Fibroblast of skin of right quadriceps (primary cell): ENCODE measurements at regions not wholly inside any gene's neighbourhood (a gene's known extent, or its start where the extent isn't known, plus 50 kb on each side); places are given as distances from the start of the nearest gene placed in this dataset.
A peak's percentile ranks its signal among the peaks of the same experiment; 100 is the strongest.

Experiments
- DNase-seq: peaks from one replicate; pipeline ENCODE4 v3.0.0-alpha.2; 2013

- no peak for DNase-seq
Observed at GRCh38 chr2:221016551-221016950, 555.6 kb downstream of the EPHA4 start.

DNA sequence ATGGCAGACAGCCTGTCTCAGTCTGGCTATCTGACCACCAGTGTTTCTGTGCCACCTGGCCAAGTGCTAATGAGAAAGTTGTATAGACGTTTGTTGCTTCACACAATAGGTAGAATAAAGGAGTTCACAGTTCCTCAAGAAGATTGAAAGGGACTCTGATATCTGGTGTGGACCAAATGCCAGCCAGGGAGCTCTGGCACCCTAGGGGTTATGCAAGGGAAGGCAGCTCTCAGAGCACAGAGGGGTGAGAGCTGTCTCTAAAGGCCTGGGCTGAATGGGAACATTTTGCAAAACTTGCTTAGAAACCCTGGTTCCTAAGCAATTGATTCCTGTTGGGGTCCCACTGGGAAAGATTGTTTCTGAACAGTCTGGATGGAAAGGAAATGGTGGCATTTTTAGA lies 553.8 kb downstream of the EPHA4 start:
- DNase-seq = no peak

DNA sequence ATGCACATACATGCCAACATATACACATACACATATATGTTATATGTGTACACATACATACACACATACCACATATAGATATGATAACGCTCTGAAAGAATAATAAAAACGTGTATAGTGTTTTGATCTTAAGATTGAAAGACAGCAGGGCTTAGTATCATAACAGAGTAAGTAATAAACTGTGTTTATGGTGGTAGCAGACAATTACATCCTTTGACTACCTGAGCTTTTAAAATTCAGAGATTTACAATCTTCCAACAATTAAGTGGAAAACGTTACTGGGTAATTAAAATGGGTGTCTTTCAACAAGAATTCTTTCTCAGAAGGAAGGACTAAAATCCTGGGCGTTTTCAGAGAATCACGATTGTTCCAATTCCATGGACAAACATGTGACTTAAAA lies 552.4 kb downstream of the EPHA4 start:
- no peak for DNase-seq

DNA sequence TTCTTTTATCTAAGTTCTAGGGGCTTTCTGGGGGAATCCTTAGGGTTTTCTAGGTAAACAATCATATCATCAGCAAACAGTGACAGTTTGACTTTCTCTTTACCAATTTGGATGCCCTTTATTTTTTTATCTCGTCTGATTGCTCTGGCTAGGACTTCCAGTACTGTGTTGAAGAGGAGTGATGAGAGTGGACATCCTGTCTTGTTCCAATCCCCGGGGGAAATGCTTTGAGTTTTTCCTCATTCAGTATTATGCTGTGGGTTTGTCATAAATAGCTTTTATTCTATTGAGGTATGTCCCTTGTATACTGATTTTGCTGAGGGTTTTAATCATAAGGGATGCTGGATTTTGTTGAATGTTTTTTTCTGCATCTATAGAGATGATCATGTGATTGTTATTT lies 549.5 kb downstream of the EPHA4 start:
- no peak for DNase-seq

GRCh38 chr2:221025398-221025797 lies 546.7 kb downstream of the EPHA4 start:
- no peak for DNase-seq

DNA sequence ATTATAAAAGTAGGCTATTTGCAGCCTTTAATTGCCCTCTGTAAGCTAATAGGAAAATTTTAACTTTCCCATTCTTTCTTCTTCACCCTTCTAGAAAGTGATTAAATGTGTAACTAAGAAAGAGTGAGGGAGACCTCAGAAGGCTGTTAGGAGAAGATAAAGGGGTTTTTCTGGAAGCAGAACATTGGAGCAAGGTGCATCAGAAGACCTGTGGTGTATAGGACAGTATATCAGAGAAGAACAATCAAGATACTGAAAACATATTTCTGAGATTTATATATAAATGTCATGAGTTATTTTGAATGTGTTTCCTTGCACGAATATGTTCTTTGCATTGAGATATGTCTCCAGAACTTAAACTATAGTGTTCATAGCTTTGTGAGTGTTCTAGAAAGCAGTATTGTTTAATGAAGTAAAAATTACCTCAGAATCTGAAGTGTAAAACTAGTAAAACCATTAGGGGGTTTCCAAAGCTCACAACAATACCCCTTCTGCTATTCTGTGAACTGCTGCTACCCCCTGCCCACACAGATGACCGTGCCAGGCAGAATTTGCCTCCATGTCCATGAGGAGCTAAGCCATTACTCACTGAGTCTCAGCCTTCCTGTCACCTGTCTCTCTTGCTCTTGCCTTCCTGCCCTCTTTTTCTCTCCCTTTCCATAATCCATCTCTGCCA lies 537.9 kb downstream of the EPHA4 start:
- DNase-seq = no peak

DNA sequence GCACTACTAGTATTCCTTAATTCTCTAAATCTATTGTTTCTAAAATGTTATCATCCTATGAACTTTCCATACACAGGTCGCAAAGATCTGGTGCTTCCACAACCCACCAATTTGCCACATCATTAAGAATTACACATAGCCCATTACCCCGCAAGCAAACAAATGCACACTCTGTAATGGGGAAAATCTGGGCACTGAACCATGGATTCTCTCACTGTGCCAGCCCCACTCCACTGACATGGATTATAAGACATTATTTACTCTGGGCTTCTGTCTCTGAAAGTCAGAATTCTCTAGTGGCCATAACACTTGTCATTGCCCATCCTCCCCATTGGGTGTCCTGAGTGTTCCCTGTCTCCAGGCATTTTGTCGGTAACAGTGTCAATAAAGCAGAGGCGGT lies 537.1 kb downstream of the EPHA4 start:
- DNase-seq = no peak

DNA sequence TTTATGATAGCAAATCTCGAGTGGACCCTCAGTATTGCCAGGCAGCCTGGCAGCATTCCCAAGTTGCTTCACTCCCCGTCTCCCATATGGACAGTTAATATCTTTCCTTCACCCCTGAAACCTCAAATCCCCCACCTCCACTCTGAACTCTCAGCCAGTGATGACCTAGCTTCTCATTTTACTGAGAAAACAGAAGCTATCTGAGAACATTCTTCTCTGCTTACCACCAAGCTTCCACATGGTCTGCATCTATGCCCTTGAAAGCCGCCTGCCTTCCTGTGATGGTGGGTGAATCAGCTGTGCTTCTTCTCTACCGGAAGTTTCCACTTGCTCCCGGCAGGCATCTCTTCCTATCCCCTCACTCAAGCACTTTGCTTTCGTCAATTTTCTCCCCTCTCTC lies 529.2 kb downstream of the EPHA4 start:
- DNase-seq = no peak

- no peak for DNase-seq
Observed at GRCh38 chr2:221044781-221045180, 527.3 kb downstream of the EPHA4 start.

DNA sequence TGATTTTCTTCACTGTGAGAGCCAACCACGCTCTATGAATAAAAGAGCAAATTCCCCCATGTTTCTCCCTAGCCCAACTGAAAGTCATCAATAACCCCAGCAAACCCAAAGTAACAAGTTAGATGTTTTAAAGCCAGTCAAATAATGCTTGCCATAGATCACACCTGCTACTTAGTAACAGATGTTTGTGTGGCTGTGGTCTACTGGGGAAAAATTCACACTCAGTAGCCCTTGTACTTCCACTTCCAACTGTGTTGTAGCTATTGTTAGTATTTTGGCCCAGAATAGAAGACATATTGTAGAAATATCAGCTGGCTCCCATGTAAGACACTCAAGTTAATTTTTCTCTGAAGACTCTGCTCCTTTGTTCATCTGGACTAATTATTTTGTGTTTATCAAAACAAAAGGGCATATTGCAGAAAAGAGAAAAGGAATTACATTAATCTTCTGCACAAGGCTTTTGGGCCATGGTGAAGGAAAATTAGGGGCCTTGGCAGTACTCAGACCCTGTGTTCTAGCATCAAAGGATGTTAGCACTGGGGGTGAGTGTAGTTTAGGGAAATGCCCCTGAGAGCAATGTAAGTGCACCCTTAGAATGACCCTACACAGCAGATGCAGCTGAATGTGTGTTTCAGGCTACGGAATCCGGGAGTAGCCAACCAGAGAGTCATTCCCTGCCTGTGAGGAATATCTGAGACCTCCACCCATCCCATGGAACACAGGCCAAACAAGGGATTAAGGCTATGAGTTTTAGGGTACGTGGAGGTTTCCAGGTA lies 521.9 kb downstream of the EPHA4 start:
- DNase-seq = no peak

DNA sequence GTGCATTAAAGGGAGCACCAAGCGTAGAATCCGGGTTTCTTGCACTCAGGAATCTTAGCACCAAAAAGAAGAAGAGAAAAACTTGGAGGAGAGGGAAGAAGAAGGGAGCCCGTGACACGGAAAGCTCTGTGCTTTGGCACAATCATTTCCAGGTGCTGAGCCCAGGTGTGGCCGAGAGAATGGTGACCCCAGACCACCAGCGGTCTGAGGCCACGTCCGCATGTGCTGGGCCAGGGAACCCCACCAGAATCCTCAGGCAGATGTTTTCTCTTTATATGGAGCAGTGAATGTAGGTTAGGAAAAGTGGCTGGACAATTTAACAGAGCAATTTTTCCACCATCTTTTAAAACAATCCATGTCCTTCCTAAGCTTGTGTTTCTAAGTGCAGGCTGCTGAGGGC lies 520.9 kb downstream of the EPHA4 start:
- DNase-seq = no peak

DNA sequence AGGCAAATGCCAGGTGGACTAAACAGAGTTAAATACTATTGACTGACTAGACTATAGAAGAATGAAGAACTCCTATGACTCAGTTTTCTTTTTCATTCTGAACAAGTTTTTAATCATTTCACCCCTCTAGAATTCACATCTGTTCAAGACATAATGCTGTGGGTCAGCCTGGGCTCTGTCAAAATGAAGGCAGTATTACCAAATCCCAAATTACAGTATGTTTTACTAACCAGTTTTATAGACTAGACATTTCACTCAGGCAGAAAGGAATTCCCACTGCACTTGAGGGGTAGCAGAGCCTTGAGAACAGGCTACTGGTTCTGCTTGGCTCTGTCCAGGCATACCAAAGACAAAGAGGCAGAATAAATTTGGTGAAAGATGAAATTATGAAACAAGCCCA lies 511.7 kb downstream of the EPHA4 start:
- DNase-seq = peak; percentile 5

GRCh38 chr2:221063568-221063967 lies 508.5 kb downstream of the EPHA4 start:
- no peak for DNase-seq

GRCh38 chr2:221064058-221064854 lies 507.8 kb downstream of the EPHA4 start:
- no peak for DNase-seq

DNA sequence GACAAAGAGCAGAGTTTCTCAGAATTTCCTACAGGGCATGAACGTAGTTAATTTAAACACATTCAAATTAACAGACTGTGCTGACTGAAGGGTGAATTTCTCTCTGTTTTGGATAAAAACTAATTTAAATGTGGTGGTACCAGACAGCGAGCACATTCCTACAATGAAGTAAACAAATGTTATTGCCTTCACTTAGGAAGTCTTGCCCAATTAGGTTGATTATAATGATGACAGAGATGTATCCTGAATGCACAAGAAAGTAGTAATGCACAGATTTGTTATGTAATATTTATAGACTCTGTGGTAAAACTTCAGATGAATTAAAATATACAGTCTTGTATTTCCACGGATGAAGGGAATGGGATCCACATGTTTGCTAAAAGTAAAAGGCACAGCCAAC lies 507.2 kb downstream of the EPHA4 start:
- DNase-seq = no peak

DNA sequence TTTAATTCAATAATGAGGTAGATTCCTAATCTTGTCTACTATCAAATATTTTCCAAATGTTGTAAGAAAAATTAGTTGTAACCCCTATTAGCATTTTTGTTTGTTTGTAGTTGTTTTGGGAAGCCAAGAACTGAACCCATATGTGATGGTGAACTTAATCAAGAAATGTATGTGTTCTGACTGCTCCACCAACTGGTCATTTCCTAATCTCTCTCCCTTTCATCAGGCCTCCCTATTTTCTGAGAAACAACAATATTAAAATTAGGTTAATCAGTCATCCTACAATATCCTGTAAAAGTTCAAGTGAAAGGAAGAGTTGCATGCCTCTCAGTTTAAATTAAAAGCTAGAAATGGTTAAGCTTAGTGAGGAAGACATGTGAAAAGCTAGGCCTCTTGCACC lies 504.0 kb downstream of the EPHA4 start:
- DNase-seq = no peak

- no peak for DNase-seq
Observed at GRCh38 chr2:221070106-221070505, 502.0 kb downstream of the EPHA4 start.

- DNase-seq = no peak
Observed at GRCh38 chr2:221073326-221074049, 498.6 kb downstream of the EPHA4 start.

- DNase-seq = no peak
Observed at GRCh38 chr2:221074238-221074637, 497.9 kb downstream of the EPHA4 start.

GRCh38 chr2:221075203-221075602 lies 496.9 kb downstream of the EPHA4 start:
- DNase-seq = peak; percentile 57

DNA sequence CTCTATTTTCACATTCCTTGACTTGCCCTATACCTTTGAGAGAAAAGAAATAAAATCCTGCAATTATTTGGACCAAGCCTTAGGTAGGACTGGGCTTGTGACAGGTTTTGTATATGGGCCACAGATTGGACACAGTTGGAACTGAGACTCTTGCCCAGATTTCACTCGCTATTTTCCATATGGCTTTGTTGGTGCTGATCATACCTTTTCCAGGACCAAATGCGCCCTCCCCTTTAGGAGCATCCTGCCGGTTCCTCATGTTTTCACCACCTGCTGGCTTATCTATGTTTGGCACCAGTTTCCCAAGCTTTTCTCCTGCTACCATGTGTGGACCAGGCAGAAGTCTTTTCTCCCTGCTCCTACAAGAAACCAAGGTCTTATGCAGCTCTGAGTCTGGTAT lies 494.9 kb downstream of the EPHA4 start:
- DNase-seq = no peak

GRCh38 chr2:221077799-221078198 lies 494.3 kb downstream of the EPHA4 start:
- no peak for DNase-seq

GRCh38 chr2:221085341-221085900 lies 486.7 kb downstream of the EPHA4 start:
- no peak for DNase-seq
